ENCODE measurements at regions not wholly inside any gene's neighbourhood (a gene's known extent, or its start where the extent isn't known, plus 50 kb on each side); places are given as distances from the start of the nearest gene placed in this dataset.

GRCh38 chrX:10990976-10991375, 120.2 kb upstream of the HCCS start:
- no peak for TF ChIP-seq EZH2 (IDR thresholded peaks at IDR 0.05; ENCODE audit: borderline replicate concordance, insufficient read depth, low read length, poor library complexity, severe bottlenecking)
- no peak for TF ChIP-seq SMC3 (conservative IDR thresholded peaks at IDR 0.05; ENCODE audit: poor library complexity)

All from neural cell (in vitro differentiated cells).